DND-41 (cell line): ENCODE measurements at regions not wholly inside any gene's neighbourhood (a gene's known extent, or its start where the extent isn't known, plus 50 kb on each side); places are given as distances from the start of the nearest gene placed in this dataset.

Experiments used
- ATAC-seq: fragments of 200-7000 bp; cut with Tn5 transposase; 3 replicates; pipeline ENCODE4 v1.9.1; 2021; ENCODE audit warnings: low read depth; ENCODE audit not compliant: insufficient read depth
- DNase-seq: peaks from one replicate; pipeline ENCODE4 v3.0.0-alpha.2; 2020
- H2AFZ ChIP-seq: 2 replicates; pipeline ENCODE4 v1.6.0; 2012; ENCODE audit warnings: low read depth, low read length
- H3K27ac ChIP-seq: 2 replicates; pipeline ENCODE4 v1.5.1; 2012; ENCODE audit warnings: low read length, inconsistent platforms
- H3K27me3 ChIP-seq: fragments of 200-600 bp; sonication (generic); 2 replicates; pipeline ENCODE4 v1.6.0; 2012; ENCODE audit warnings: low read length, mild to moderate bottlenecking, inconsistent platforms; ENCODE audit not compliant: insufficient read depth, poor library complexity
- H3K36me3 ChIP-seq: 2 replicates; pipeline ENCODE4 v1.5.1; 2012; ENCODE audit warnings: low read length, inconsistent platforms; ENCODE audit not compliant: insufficient read depth
- H3K4me1 ChIP-seq: 2 replicates; pipeline ENCODE4 v1.5.1; 2012; ENCODE audit warnings: mild to moderate bottlenecking, low read length; ENCODE audit not compliant: insufficient read depth
- H3K4me2 ChIP-seq: 2 replicates; pipeline ENCODE4 v1.6.0; 2012; ENCODE audit warnings: mild to moderate bottlenecking, moderate library complexity, low read length, inconsistent platforms; ENCODE audit not compliant: insufficient read depth
- H3K4me3 ChIP-seq, 2 experiments: fragments of 200-600 bp in 1 of 2; shearing (Covaris generic) in 1 of 2; 2 replicates each; pipeline ENCODE4 v1.5.1; 2012 to 2016; ENCODE audit warnings: inconsistent platforms in 2 of 2, low read length in 2 of 2, mild to moderate bottlenecking in 2 of 2, low read depth in 1 of 2, moderate library complexity in 1 of 2
- H3K79me2 ChIP-seq: 2 replicates; pipeline ENCODE4 v1.6.0; 2012; ENCODE audit warnings: low read length, inconsistent platforms; ENCODE audit not compliant: insufficient read depth
- H3K9ac ChIP-seq: 2 replicates; pipeline ENCODE4 v1.6.0; 2012; ENCODE audit warnings: low read depth, mild to moderate bottlenecking, inconsistent platforms, low read length, moderate library complexity
- H3K9me3 ChIP-seq: 2 replicates; pipeline ENCODE4 v1.5.1; 2012; ENCODE audit warnings: low read length, moderate library complexity, mild to moderate bottlenecking, inconsistent platforms; ENCODE audit not compliant: insufficient read depth, severe bottlenecking
- H4K20me1 ChIP-seq: 2 replicates; pipeline ENCODE4 v1.6.0; 2012; ENCODE audit warnings: low read length; ENCODE audit not compliant: insufficient read depth
- EZH2 ChIP-seq: IDR thresholded peaks from 3 replicates; pipeline ENCODE4 v1.6.1; 2012; ENCODE audit warnings: borderline replicate concordance, low read depth, mild to moderate bottlenecking, moderate library complexity, low read length, inconsistent platforms; ENCODE audit not compliant: severe bottlenecking
- TF ChIP-seq, protein P1 (sequence below): IDR thresholded peaks from 2 replicates; pipeline ENCODE4 v1.5.1; 2012; ENCODE audit warnings: borderline replicate concordance, low read length, moderate library complexity, mild to moderate bottlenecking; ENCODE audit not compliant: poor library complexity, severe bottlenecking; ENCODE audit errors: extremely low read depth

DNA sequence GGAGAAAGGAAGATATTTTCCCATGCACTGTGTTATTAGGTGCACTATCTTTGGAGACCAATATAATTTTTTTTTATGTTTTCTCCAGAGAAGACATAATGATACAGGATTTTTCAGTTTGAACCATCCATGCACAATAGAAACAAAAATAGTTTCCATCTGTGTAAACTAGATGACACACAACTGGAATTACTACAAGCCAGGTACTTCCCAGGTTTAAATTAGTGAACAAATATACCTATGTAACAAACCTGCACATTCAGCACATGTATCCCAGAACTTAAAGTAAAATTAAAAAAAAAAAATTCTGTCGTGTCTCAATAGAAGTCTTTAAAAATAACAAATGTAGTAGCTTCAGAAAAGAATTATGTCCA is 1616.8 kb upstream of the ACVR2A start:
- no peak for TF ChIP-seq EZH2
- TF ChIP-seq, protein P1, sequence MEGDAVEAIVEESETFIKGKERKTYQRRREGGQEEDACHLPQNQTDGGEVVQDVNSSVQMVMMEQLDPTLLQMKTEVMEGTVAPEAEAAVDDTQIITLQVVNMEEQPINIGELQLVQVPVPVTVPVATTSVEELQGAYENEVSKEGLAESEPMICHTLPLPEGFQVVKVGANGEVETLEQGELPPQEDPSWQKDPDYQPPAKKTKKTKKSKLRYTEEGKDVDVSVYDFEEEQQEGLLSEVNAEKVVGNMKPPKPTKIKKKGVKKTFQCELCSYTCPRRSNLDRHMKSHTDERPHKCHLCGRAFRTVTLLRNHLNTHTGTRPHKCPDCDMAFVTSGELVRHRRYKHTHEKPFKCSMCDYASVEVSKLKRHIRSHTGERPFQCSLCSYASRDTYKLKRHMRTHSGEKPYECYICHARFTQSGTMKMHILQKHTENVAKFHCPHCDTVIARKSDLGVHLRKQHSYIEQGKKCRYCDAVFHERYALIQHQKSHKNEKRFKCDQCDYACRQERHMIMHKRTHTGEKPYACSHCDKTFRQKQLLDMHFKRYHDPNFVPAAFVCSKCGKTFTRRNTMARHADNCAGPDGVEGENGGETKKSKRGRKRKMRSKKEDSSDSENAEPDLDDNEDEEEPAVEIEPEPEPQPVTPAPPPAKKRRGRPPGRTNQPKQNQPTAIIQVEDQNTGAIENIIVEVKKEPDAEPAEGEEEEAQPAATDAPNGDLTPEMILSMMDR: no peak
- Histone ChIP-seq H3K4me2 (no peak overlapping the region), H3K36me3 (no peaks in the 10 kb centered on the region), H3K4me3 (no peak overlapping the region), H3K27me3 (no peaks in the 10 kb centered on the region), H3K27ac (no peak overlapping the region), H4K20me1 (no peaks in the 10 kb centered on the region), H3K9ac (no peak overlapping the region), H3K9me3 (no peaks in the 10 kb centered on the region), H2AFZ (no peak overlapping the region), H3K4me1 (no peaks in the 10 kb centered on the region), H3K79me2 (no peaks in the 10 kb centered on the region)
- no peak for ATAC-seq
- no peak for DNase-seq

DNA sequence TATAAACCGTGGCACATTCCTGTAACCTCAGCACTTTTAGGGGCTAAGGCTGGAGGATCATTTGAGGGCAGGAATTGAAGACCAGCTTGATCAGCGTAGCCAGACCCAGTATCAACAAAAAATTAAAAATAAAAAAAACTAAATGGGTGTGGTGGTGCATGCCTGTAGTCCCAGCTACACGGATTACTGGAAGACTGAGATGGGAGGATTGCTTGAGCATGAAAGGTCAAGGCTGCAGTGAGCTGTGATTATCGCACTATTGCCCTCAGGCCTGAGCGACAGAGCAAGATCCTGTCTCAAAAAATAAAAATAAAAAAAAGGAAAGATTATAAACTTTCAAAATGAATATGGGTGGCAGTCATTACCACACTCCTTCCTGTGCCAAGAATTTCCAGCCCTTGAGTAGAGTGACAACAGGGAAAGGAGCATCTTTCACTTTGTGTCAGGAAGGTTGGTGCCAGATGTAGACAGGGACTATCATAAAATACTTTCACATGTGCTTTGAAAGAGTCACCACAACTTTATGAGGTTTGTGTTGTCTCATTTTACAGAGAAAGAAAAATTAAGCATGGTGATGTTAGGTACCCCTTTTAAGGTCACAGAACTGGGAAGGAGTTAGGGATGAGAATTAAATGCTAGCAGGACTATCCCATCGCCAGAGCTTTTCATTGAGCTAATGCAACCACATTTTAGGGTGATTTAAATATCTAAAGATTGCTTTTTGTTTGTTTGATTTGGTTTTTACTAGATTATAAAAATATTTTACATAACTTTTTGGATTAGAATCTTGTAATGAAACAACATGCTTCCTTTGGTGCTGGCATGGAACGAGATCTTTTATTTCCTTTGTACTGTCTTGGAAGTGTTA is 1617.4 kb upstream of the ACVR2A start:
- Histone ChIP-seq H3K79me2 (no peaks in the 10 kb centered on the region), H3K27ac (no peak overlapping the region), H3K36me3 (no peaks in the 10 kb centered on the region), H3K4me3 (no peak overlapping the region), H3K9ac (no peak overlapping the region), H2AFZ (no peak overlapping the region), H4K20me1 (no peaks in the 10 kb centered on the region), H3K4me2 (no peak overlapping the region), H3K4me1 (no peaks in the 10 kb centered on the region), H3K27me3 (no peaks in the 10 kb centered on the region), H3K9me3 (no peaks in the 10 kb centered on the region)
- no peak for TF ChIP-seq EZH2
- TF ChIP-seq, protein P1: no peak
- DNase-seq (no peak), ATAC-seq (no peak)

DNA sequence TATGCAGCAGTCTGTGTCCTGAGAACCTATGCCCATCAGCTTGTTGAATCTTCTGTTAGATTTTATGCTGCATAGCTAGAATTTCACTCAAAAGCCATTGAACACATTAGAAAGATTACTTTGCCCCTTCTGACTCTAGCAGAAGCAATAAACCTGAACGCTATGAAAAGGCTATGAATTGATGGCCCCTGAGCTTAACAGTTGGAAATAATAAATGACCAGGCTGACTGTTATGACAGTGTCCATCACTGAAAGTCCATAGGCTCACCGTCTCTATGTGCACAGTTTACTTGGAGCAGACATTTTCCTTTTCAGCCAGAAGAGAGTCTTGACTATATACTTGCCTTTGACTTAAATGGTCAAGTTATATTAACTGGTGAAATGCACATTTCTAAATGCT is 1618.8 kb upstream of the ACVR2A start:
- DNase-seq: no peak
- no peak overlapping the region for H3K4me3 ChIP-seq

More for the DNA sequence above, 1618.8 kb upstream of the ACVR2A start:
- Histone ChIP-seq H3K36me3 (no peaks in the 10 kb centered on the region), H4K20me1 (no peaks in the 10 kb centered on the region), H3K9ac (no peak overlapping the region), H3K79me2 (no peaks in the 10 kb centered on the region), H3K4me2 (no peak overlapping the region), H3K4me1 (no peaks in the 10 kb centered on the region), H2AFZ (no peak overlapping the region), H3K9me3 (no peaks in the 10 kb centered on the region), H3K27ac (no peak overlapping the region), H3K27me3 (no peaks in the 10 kb centered on the region)
- TF ChIP-seq, protein P1: no peak
- TF ChIP-seq EZH2: no peak
- no peak for ATAC-seq
